Bronchial epithelial cell (primary cell): ENCODE measurements at regions not wholly inside any gene's neighbourhood (a gene's known extent, or its start where the extent isn't known, plus 50 kb on each side); places are given as distances from the start of the nearest gene placed in this dataset.

Source experiments
- DNase-seq: peaks from one replicate; pipeline ENCODE4 v3.0.0-alpha.2; 2010; ENCODE audit warnings: low read depth
- FAIRE-seq: peaks from 2 replicates; lab custom pipeline; 2011; peaks lifted over from hg19 to GRCh38; lab: Jason Lieb, UNC
- H3K27me3 ChIP-seq: 2 replicates; pipeline ENCODE4 v1.5.1; 2011; ENCODE audit warnings: low read length; ENCODE audit not compliant: control insufficient read depth, insufficient read depth
- H3K36me3 ChIP-seq: 2 replicates; pipeline ENCODE4 v1.5.1; 2011; ENCODE audit warnings: low read length; ENCODE audit not compliant: control insufficient read depth, insufficient read depth
- H3K4me3 ChIP-seq: 2 replicates; pipeline ENCODE4 v1.5.1; 2011; ENCODE audit warnings: mild to moderate bottlenecking, low read depth, low read length, control low read depth
- CTCF ChIP-seq: IDR thresholded peaks from 2 replicates; pipeline ENCODE4 v1.5.1; 2011; ENCODE audit warnings: mild to moderate bottlenecking, moderate library complexity, low read length, control low read depth, inconsistent platforms; ENCODE audit not compliant: insufficient read depth, severe bottlenecking

DNA sequence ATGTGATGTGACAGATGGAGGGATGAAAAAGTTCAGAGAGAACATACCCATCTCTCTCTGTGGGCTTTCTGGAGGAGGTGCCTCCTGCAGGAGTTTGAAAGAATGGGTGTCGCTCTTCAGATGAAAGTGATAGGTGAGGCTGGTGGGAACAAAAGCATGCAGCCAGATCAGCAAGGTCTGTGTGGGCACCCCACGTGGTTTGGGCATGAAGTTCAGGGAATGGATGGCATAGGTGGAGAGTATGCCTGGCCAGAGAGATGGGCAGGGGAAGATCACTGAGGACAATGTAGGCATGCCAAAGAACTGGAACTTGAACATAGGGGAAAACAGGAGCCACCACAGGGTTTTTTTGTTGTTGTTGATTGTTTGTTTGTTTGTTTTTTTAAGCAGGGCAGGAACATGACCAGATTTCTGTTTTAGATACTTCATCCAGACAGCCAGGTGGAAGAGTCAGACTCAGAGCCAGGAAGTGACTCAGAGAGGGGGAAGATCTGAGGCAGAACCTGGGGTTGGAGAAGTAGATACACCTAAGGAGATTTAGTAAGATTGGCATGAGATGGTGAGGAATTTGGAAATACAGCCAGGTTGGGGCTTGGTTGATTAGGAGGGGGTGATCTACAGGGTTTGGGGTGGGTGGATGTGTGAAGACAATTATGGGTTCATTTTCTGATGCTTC lies 64.8 kb upstream of the CLSTN2 start:
- DNase-seq (peak; percentile 50), FAIRE-seq (no peak)
- no peak for TF ChIP-seq CTCF
- Histone ChIP-seq H3K36me3 (no peaks in the 10 kb centered on the region), H3K27me3 (no peaks in the 10 kb centered on the region), H3K4me3 (no peak overlapping the region)

- FAIRE-seq, result no peak
Measured at GRCh38 chr3:139868773-139869172, 66.2 kb upstream of the CLSTN2 start.

GRCh38 chr3:139848660-139849059 lies 86.3 kb upstream of the CLSTN2 start:
- no peak for TF ChIP-seq CTCF
- DNase-seq (no peak), FAIRE-seq (no peak)
- no peaks in the 10 kb centered on the region for H3K27me3 ChIP-seq
- no peak overlapping the region for H3K4me3 ChIP-seq
- no peaks in the 10 kb centered on the region for H3K36me3 ChIP-seq

More at GRCh38 chr3:139868773-139869172, 66.2 kb upstream of the CLSTN2 start:
- no peak for TF ChIP-seq CTCF
- H3K4me3 ChIP-seq, result no peak overlapping the region
- no peaks in the 10 kb centered on the region for H3K27me3 ChIP-seq
- no peaks in the 10 kb centered on the region for H3K36me3 ChIP-seq
- no peak for DNase-seq

DNA sequence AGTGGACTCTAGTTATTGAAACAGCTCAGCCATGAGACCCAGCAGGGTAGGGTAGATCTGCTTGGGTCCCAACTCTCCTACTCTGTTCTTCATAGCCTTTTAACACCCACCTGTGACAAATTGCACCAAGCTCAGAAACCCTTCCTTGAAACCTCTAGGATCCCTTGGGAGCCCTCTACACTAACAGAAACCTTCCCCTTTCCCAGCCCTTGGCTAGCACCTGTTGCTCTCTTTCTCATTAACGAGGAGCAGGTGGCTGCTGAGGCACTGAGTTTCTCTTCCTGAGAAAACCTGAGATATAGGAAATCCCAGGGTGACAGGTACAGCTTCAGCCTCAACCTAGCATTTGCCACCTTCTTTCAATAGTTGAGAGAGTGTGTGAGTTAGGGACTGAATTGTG lies 88.3 kb upstream of the CLSTN2 start:
- DNase-seq (no peak), FAIRE-seq (no peak)
- no peaks in the 10 kb centered on the region for H3K27me3 ChIP-seq
- H3K4me3 ChIP-seq, result no peak overlapping the region
- no peaks in the 10 kb centered on the region for H3K36me3 ChIP-seq
- TF ChIP-seq CTCF, result no peak

GRCh38 chr3:139839659-139840058 lies 95.3 kb upstream of the CLSTN2 start:
- H3K36me3 ChIP-seq, result no peaks in the 10 kb centered on the region
- no peak for TF ChIP-seq CTCF
- FAIRE-seq (no peak), DNase-seq (no peak)
- no peaks in the 10 kb centered on the region for H3K27me3 ChIP-seq
- no peak overlapping the region for H3K4me3 ChIP-seq

GRCh38 chr3:139839014-139839413 lies 96.0 kb upstream of the CLSTN2 start:
- FAIRE-seq, result no peak
- H3K36me3 ChIP-seq, result no peaks in the 10 kb centered on the region
- no peak for TF ChIP-seq CTCF
- H3K27me3 ChIP-seq, result no peaks in the 10 kb centered on the region
- DNase-seq, result no peak
- H3K4me3 ChIP-seq, result no peak overlapping the region
